Muscle of back (tissue), 3 donors: ENCODE measurements at regions not wholly inside any gene's neighbourhood (a gene's known extent, or its start where the extent isn't known, plus 50 kb on each side); places are given as distances from the start of the nearest gene placed in this dataset.
A peak's percentile ranks its signal among the peaks of the same experiment; 100 is the strongest.

Source experiments
- DNase-seq, 3 donors: peaks; one replicate each; pipeline versions ENCODE4 v3.0.0 to v3.0.0-alpha.2; 2013

- no peak for DNase-seq
Measured at GRCh38 chr11:42482822-42483221, 829.0 kb upstream of the API5 start.

GRCh38 chr11:42490506-42490905 lies 821.3 kb upstream of the API5 start:
- peak; percentile 46 to 68 (median 59) for DNase-seq

- no peak for DNase-seq
Measured at GRCh38 chr11:42494459-42494858, 817.3 kb upstream of the API5 start.

- no peak for DNase-seq
Measured at GRCh38 chr11:42498971-42499370, 812.8 kb upstream of the API5 start.

- no peak for DNase-seq
Measured at GRCh38 chr11:42502151-42502550, 809.6 kb upstream of the API5 start.

- DNase-seq = no peak
Measured at GRCh38 chr11:42521994-42522393, 789.8 kb upstream of the API5 start.

GRCh38 chr11:42524534-42525227 lies 787.1 kb upstream of the API5 start:
- peak; percentile 73 to 91 (median 79) for DNase-seq

GRCh38 chr11:42526426-42526825 lies 785.4 kb upstream of the API5 start:
- DNase-seq = no peak

- no peak for DNase-seq
Measured at GRCh38 chr11:42528471-42528870, 783.3 kb upstream of the API5 start.

- DNase-seq = no peak
Measured at GRCh38 chr11:42528911-42529310, 782.9 kb upstream of the API5 start.

- DNase-seq = no peak
Measured at GRCh38 chr11:42536611-42537360, 775.0 kb upstream of the API5 start.

- no peak for DNase-seq
Measured at GRCh38 chr11:42542336-42542735, 769.5 kb upstream of the API5 start.

GRCh38 chr11:42543844-42544419 lies 767.9 kb upstream of the API5 start:
- DNase-seq = no peak

GRCh38 chr11:42544726-42545125 lies 767.1 kb upstream of the API5 start:
- no peak for DNase-seq

- DNase-seq = no peak
Measured at GRCh38 chr11:42545954-42546353, 765.8 kb upstream of the API5 start.

GRCh38 chr11:42552786-42553185 lies 759.0 kb upstream of the API5 start:
- peak in 2 of 3 donors; percentile 2 to 19 for DNase-seq

- DNase-seq = no peak
Measured at GRCh38 chr11:42555190-42555589, 756.6 kb upstream of the API5 start.

- DNase-seq = no peak
Measured at GRCh38 chr11:42571131-42571877, 740.5 kb upstream of the API5 start.

GRCh38 chr11:42571878-42572610 lies 739.8 kb upstream of the API5 start:
- no peak for DNase-seq

GRCh38 chr11:42576318-42576717 lies 735.5 kb upstream of the API5 start:
- no peak for DNase-seq

- DNase-seq = peak in 1 of 3 donors; percentile 3
Measured at GRCh38 chr11:42589286-42589685, 722.5 kb upstream of the API5 start.

GRCh38 chr11:42591841-42592240 lies 720.0 kb upstream of the API5 start:
- DNase-seq = no peak
